BLaER1 (cell line): ENCODE measurements at regions not wholly inside any gene's neighbourhood (a gene's known extent, or its start where the extent isn't known, plus 50 kb on each side); places are given as distances from the start of the nearest gene placed in this dataset.

ENCODE experiments used
- H3K27ac ChIP-seq: shearing (Covaris generic); formaldehyde crosslinking; 2 replicates; pipeline ENCODE4 v1.8.1; 2022
- H3K27me3 ChIP-seq: shearing (Covaris generic); formaldehyde crosslinking; 2 replicates; pipeline ENCODE4 v1.8.1; 2022
- H3K36me3 ChIP-seq: shearing (Covaris generic); formaldehyde crosslinking; 2 replicates; pipeline ENCODE4 v1.8.1; 2022
- H3K4me1 ChIP-seq: shearing (Covaris generic); formaldehyde crosslinking; 2 replicates; pipeline ENCODE4 v1.8.1; 2022
- H3K4me2 ChIP-seq: shearing (Covaris generic); formaldehyde crosslinking; 2 replicates; pipeline ENCODE4 v1.8.1; 2022
- H3K4me3 ChIP-seq: shearing (Covaris generic); formaldehyde crosslinking; 2 replicates; pipeline ENCODE4 v1.8.1; 2022
- H3K9ac ChIP-seq: shearing (Covaris generic); formaldehyde crosslinking; 2 replicates; pipeline ENCODE4 v1.8.1; 2022
- H3K9me3 ChIP-seq: shearing (Covaris generic); formaldehyde crosslinking; 2 replicates; pipeline ENCODE4 v1.8.1; 2022
- H4K20me1 ChIP-seq: shearing (Covaris generic); formaldehyde crosslinking; 2 replicates; pipeline ENCODE4 v1.8.1; 2022
- Cebpa-rat ChIP-seq: shearing (Covaris generic); IDR thresholded peaks from 2 replicates; pipeline ENCODE4 v1.8.1; 2022

DNA sequence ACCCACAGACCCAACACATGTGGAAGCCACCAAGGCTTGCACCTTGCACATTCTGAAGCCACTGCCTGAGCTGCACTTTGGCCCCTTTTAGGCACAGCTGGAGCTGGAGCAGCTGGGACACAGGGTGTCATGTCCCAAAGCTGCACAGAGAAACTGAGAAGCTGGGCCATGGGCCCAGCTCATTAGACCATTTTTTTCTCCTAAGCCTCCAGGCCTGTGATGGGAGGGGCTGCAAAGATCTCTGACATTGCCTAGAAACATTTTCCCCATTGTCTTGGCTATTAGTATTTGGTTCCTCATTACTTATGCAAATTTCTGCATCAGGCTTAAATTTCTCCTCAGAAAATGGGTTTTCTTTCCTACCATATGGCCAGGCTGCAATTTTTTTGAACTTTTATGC, 447.4 kb upstream of the HS3ST1 start:
- Histone ChIP-seq H4K20me1 (no peaks in the 10 kb centered on the region), H3K36me3 (no peaks in the 10 kb centered on the region), H3K27ac (no peak overlapping the region), H3K27me3 (no peaks in the 10 kb centered on the region), H3K4me1 (no peaks in the 10 kb centered on the region), H3K9ac (no peak overlapping the region), H3K4me3 (no peak overlapping the region), H3K9me3 (peaks cover 13% of the 10 kb centered on the region), H3K4me2 (no peak overlapping the region)
- TF ChIP-seq Cebpa-rat = no peak

DNA sequence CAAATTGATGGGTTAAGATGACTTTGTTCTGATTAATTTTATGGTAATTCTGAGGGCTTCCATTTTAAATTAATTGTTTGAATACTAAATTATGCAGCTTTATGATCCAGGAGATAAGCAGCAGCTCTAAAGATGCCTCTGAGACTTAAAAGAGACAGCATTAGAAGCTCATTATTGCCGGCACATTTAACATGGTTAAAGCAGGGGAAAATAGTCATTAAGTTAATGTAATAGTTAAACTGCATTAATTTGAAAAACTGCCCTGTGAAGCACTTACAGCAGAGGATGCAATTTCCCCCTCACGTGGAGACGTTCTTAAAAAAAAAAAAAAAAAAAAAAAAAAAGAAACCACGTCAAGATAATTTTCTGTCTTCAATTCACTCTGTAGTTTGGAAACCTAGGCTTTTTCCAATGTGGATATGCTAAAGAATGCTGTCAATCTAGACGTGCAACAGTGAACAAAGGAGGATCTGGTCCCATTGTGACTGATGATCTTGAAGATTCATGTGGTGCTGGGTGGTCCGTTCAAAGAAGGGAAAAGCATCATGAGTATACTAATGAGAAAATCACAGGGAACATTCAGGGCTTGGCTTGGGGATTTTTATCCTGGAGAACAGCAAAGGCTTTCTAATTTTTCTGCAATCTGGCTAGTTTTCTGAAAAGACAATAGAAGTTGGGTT, 440.6 kb upstream of the HS3ST1 start:
- TF ChIP-seq Cebpa-rat = no peak
- Histone ChIP-seq H3K27me3 (no peaks in the 10 kb centered on the region), H3K4me3 (no peak overlapping the region), H3K4me2 (no peak overlapping the region), H3K4me1 (no peaks in the 10 kb centered on the region), H3K9me3 (no peaks in the 10 kb centered on the region), H4K20me1 (no peaks in the 10 kb centered on the region), H3K27ac (no peak overlapping the region), H3K9ac (no peak overlapping the region), H3K36me3 (no peaks in the 10 kb centered on the region)

DNA sequence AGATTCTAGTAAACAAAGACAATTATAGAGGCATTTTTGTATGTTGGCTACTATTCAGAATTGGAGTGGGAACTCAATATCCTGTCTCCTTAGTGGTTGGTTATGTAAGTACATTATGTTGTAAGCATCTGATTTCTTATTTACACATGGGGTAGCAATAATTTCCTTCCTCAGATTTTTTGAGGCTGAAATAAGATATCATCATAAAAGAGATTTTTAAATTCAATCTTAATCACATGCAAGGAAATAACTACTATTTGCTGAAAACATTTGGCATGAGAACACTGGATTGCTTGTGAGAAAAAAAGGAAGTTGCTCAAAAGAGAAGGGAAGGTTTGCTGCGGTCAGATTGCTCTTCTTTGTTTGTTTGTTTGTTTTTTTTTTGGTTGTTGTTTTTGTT, 437.7 kb upstream of the HS3ST1 start:
- no peak overlapping the region for H3K4me2 ChIP-seq
- H3K4me1 ChIP-seq = no peaks in the 10 kb centered on the region
- no peaks in the 10 kb centered on the region for H3K9me3 ChIP-seq
- H3K36me3 ChIP-seq = no peaks in the 10 kb centered on the region
- H3K9ac ChIP-seq = no peak overlapping the region
- H3K4me3 ChIP-seq = no peak overlapping the region
- no peaks in the 10 kb centered on the region for H3K27me3 ChIP-seq
- no peaks in the 10 kb centered on the region for H4K20me1 ChIP-seq
- no peak overlapping the region for H3K27ac ChIP-seq
- no peak for TF ChIP-seq Cebpa-rat

DNA sequence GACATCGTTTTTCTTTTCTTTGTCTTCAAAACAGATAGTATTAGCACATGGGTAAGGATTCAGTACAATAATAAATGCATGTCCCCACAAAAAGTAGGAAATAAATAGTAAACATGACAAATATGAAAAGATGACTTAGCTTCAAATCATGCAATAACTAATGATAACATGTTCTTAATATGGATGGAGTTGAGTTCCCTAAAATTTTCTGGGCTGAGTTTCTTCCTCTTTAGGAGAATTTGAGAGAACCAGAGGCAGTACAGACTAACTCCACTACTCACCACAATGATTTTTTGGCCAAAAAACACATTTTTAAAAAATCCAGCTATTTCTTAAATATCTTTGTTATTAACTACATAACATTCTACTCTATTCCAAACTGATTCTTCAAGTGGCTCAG, 432.3 kb upstream of the HS3ST1 start:
- H3K9me3 ChIP-seq = no peaks in the 10 kb centered on the region
- no peak for TF ChIP-seq Cebpa-rat

DNA sequence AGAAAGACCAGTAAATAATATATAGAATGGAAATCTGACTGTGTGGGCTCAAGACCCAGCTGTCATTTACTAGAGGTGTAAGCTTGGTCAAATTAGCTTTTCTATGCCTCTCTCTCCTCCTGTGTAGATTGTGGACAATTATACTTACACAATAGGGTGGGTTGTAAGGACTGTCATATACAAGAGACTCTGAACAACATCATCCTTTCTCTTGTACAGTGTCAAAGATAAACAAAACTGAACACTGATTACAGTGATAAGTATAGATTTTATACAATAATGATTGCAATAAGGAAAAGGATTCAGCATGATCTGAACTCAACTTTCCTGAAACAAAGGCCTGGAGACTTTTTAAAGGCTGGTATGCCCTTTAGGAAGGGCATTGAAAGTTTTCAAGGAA, 429.2 kb upstream of the HS3ST1 start:
- Histone ChIP-seq H4K20me1 (no peaks in the 10 kb centered on the region), H3K4me2 (no peak overlapping the region), H3K27me3 (no peaks in the 10 kb centered on the region), H3K9me3 (no peaks in the 10 kb centered on the region), H3K36me3 (no peaks in the 10 kb centered on the region), H3K4me3 (no peak overlapping the region), H3K9ac (no peak overlapping the region), H3K27ac (no peak overlapping the region), H3K4me1 (no peaks in the 10 kb centered on the region)
- no peak for TF ChIP-seq Cebpa-rat

More for the DNA sequence above, 432.3 kb upstream of the HS3ST1 start:
- H3K36me3 ChIP-seq = no peaks in the 10 kb centered on the region
- H3K4me1 ChIP-seq = no peaks in the 10 kb centered on the region
- H3K9ac ChIP-seq = no peak overlapping the region
- H3K27ac ChIP-seq = no peak overlapping the region
- no peak overlapping the region for H3K4me2 ChIP-seq
- no peaks in the 10 kb centered on the region for H4K20me1 ChIP-seq
- no peak overlapping the region for H3K4me3 ChIP-seq
- H3K27me3 ChIP-seq = no peaks in the 10 kb centered on the region

DNA sequence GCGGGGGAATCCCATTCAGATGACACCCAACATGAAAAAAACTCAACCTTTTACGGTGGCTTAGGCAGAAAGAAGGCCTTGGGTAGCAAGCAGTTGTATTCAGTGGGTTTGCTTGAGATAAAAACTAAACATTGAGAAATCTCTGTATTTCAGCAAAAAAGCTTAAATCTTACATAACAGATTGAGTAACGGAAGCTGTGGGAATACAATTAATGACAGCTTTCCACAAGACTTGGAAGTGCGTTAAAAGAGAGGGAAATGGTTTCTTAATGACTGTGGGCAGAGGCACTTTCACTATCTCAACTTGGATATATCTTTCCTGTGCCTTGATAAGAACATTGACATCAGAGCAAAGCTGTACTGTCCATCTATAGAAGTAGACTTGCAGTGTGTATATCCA, 418.5 kb upstream of the HS3ST1 start:
- H3K27ac ChIP-seq = no peak overlapping the region
- H3K9ac ChIP-seq = no peak overlapping the region
- TF ChIP-seq Cebpa-rat = no peak
- no peaks in the 10 kb centered on the region for H3K4me1 ChIP-seq
- H4K20me1 ChIP-seq = no peaks in the 10 kb centered on the region
- no peaks in the 10 kb centered on the region for H3K36me3 ChIP-seq
- no peaks in the 10 kb centered on the region for H3K9me3 ChIP-seq
- H3K4me2 ChIP-seq = no peak overlapping the region
- no peak overlapping the region for H3K4me3 ChIP-seq
- no peaks in the 10 kb centered on the region for H3K27me3 ChIP-seq

DNA sequence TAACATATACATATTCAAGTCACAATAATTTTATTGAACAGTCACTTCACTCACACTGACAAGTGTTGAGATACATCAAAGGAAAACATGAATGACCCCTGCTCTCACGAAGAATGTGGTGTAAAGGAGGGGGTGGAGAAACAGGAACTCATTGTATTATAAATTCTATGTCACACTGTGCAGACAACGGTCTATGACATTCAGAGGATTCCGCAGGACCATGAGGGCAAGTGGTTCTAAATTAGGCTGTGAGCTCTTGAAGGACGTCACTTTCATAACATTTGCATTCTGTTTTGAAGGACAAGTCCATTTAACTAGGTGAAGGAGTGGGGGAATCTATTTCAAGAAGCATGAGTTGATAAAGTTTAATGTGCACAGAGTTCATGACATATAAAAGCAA, 415.2 kb upstream of the HS3ST1 start:
- no peak overlapping the region for H3K4me3 ChIP-seq
- no peak for TF ChIP-seq Cebpa-rat
- no peak overlapping the region for H3K4me2 ChIP-seq
- H3K27me3 ChIP-seq = no peaks in the 10 kb centered on the region
- no peak overlapping the region for H3K27ac ChIP-seq
- no peaks in the 10 kb centered on the region for H3K9me3 ChIP-seq
- H3K4me1 ChIP-seq = no peaks in the 10 kb centered on the region
- no peaks in the 10 kb centered on the region for H3K36me3 ChIP-seq
- H3K9ac ChIP-seq = no peak overlapping the region
- H4K20me1 ChIP-seq = no peaks in the 10 kb centered on the region

DNA sequence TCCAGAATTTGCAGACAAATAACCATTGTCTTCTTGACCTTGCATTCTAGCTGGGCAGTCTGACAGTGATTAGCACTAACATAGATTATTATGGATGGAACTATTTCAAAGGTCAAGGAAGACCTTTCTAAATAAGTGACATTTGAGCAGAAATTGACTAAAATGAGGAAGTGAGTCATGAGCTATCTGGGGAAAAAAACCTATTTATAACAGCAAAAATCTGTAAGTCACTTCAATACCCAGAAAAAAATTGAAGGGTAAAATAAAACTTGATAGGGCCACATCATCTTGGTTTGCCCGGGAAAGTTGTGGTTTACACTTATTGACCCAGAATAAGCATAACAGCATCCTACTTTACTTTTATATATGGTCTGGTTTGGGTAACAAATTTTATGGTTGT, 414.6 kb upstream of the HS3ST1 start:
- Histone ChIP-seq H3K27me3 (no peaks in the 10 kb centered on the region), H3K9me3 (no peaks in the 10 kb centered on the region), H3K9ac (no peak overlapping the region), H3K4me1 (no peaks in the 10 kb centered on the region), H4K20me1 (no peaks in the 10 kb centered on the region), H3K4me2 (no peak overlapping the region), H3K36me3 (no peaks in the 10 kb centered on the region), H3K27ac (no peak overlapping the region), H3K4me3 (no peak overlapping the region)
- TF ChIP-seq Cebpa-rat = no peak

DNA sequence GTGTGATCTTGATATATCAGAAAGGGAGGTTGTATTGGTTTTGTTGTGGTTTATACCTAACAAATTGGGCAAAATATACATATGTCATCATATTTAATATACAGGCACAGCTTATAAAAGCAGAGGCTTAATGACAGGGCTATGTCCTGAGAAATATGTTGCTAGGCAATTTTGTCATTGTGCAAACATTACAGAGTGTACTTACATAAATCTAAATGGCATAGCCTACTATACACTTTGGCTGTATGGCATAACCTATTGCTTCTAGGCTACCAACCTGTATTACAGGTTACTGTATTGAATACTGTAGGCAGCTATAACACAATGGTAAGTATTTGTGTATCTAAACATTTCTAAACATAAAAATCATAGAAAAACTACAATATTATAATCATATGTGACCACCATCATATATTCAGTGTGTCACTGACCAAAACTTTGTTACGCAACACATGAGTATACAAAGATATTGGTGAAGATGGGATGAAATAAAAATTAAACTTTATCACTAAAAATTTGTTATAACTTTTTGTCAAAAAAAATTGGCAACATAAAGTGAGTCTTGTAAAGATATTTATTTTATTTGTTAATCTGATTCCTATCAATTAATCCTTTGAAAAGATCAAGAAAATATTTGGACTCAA, 414.0 kb upstream of the HS3ST1 start:
- Histone ChIP-seq H4K20me1 (no peaks in the 10 kb centered on the region), H3K9me3 (no peaks in the 10 kb centered on the region), H3K27me3 (no peaks in the 10 kb centered on the region), H3K27ac (no peak overlapping the region), H3K4me2 (no peak overlapping the region), H3K4me1 (no peaks in the 10 kb centered on the region), H3K36me3 (no peaks in the 10 kb centered on the region), H3K9ac (no peak overlapping the region), H3K4me3 (no peak overlapping the region)
- TF ChIP-seq Cebpa-rat = no peak

DNA sequence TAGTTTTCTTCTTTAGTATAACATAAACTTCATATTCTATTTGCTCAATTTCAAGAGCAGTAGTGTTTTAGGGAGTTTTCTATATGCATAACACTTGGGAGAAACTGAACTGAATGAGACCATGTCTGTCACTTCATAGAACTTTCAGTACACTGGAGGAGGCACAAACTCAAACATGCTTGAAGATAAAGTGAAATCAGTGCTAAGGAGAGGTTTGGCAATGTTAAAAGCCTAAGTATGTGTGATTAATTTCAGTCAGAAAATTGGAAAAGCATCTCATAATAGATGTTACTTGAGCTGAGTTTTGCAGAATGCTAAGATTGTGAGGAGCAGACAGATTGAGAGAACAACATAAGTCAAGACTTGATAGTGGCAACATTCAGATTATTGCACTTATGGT, 411.2 kb upstream of the HS3ST1 start:
- Histone ChIP-seq H3K4me3 (no peak overlapping the region), H3K36me3 (no peaks in the 10 kb centered on the region), H3K27me3 (no peaks in the 10 kb centered on the region), H4K20me1 (no peaks in the 10 kb centered on the region), H3K4me1 (no peaks in the 10 kb centered on the region), H3K4me2 (no peak overlapping the region), H3K9ac (no peak overlapping the region), H3K9me3 (no peaks in the 10 kb centered on the region), H3K27ac (no peak overlapping the region)
- no peak for TF ChIP-seq Cebpa-rat
